NCI-H460 (cell line): ENCODE measurements at regions not wholly inside any gene's neighbourhood (a gene's known extent, or its start where the extent isn't known, plus 50 kb on each side); places are given as distances from the start of the nearest gene placed in this dataset.

Experiments
- DNase-seq: peaks from one replicate; pipeline ENCODE4 v3.0.0-alpha.2; 2016; ENCODE audit warnings: low read depth; ENCODE audit errors: extremely low read depth

DNA sequence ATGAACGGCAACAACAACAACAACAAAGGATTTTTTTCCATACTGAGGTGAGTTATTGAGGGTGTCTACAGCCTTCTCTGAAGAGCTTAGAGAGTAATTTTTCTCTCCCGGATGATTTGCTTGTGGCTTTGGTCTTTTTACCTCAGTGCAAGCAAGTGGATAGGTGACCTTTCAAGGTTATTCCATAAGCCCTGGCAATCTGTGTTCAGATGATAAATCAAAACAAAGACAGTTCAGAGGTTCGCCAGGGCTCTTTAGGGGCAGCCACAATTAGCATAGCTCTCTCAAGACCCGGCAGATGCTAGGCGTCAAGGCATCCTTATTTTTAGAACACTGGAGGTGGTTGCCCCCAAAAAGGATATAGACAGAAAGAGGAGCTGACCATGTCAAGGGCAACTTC lies 417.9 kb upstream of the C9orf72 start:
- DNase-seq = no peak

DNA sequence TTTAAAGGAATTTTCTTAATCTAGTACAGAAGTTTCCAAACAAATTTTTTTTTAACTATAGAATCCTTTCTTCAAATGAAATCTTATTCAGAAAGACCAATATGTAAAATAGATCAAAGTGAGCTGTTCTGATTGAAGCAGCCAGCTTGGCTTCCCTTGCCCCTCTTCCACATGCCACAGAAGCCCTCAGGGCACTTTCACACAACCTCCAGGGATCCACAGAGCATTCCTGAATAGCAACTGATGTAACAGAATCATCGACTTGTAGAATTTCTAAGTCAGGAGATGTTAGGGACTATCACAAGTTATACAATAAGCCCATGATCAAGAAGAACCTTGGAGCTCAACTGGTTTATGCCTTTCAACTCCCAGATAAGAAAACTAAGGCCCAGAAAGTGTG lies 427.8 kb upstream of the C9orf72 start:
- no peak for DNase-seq

GRCh38 chr9:28004900-28005299 lies 431.6 kb upstream of the C9orf72 start:
- DNase-seq = no peak

DNA sequence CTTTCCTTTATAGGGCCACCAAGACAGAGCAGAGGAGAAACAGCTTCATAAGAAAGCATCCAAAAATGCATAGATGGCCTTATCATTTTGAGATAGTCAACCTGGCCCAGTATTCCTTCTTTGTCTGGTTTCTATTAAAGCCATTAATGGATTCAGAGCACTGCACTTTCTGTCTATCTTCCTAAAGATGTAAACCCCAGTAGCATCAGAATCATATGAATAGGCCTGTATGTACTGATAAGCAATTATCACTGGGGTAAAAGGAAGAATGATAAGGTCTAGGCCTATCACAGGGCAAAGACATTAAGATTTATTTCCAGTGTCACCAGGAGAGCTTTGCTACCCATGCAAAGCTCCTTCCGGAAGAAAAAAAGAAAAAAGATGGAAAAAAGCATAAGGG lies 432.5 kb upstream of the C9orf72 start:
- no peak for DNase-seq

DNA sequence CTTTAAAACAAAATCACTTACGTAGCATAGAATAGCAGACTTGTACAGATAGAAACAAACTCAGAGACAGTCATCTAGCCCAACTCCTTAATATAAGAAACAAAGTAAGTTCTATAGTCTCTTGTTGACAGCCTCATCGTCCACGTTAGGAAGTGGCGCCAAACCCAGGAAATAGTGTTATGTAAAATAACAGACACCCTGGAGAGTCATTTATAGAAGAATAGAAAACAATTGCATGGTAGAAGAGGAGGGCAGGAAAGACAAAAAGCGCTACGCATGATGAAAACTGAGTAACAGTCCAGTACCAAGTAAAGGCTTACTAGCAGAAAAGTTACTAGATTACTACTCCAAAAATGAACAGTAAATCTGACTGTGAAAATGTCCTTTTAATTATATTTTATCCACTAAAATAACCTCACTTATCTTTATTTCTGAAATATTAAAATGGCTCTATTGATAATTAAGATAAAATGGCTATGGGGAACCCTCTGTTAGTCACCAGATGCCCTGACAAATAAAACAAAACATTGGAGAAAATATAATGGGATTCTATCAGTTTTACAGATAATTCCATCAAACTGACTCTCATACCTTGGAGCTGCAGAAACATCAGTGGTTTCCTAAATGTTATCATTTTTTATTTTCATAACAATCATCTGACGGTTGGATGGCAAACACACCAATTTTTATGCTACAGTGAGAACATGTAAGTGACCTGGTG lies 434.0 kb upstream of the C9orf72 start:
- no peak for DNase-seq

- DNase-seq = no peak
Measured at GRCh38 chr9:28014212-28014611, 440.9 kb upstream of the C9orf72 start.

- DNase-seq = no peak
Measured at GRCh38 chr9:28024676-28025075, 451.4 kb upstream of the C9orf72 start.

DNA sequence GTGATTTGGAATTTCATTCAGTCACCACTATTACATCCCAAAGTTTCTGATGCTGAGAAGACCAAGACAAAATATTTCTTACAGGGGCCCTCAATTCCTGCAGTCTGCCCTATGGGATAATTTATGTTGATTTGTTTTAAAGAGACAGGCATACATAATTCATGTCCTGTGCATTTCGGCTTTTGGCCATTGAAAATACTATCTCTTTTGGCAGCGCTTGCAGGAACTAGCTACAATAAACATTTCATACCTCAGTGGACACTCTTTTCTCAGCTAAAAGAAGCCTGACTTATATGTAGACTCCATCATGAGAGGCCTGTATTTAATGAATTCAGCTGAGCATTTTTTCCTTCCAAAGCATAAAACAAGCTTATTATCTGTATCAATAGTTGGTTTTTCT lies 451.9 kb upstream of the C9orf72 start:
- no peak for DNase-seq

DNA sequence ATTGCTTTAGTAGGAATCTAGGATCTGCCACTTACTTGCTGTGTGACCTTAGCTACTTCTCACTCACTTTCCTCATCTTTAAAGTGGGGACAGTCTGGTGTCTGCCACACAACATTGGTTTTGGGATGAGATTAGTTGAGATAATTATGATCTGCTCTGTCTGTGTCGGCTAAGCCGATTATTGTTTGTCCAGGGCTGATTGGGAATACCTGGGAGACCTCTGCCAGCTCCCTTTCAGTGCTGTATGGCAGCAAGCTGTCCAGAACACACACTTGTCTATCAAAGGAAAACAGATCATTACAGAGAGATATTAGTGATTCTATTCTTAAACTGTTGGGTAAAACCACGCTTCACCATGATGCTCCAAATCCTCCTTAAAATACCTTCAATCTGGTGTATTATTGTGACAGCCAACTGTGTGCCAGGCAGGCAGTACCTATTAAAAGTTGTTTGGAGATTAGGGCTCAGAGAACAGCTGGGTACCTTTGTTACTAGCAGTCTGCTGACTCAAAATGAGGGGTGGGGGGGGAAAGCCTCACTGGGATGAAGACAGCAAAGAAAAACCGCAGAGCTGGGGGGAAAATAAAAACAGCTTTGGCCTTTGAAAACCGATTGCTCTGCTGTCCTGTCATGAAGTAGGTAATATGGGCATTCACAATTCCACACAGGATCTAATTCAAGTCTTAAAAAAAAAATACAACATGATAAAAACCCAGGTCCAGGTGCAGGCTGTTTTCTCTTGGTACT lies 458.4 kb upstream of the C9orf72 start:
- DNase-seq = no peak

GRCh38 chr9:28032268-28032590 lies 458.9 kb upstream of the C9orf72 start:
- DNase-seq = no peak

DNA sequence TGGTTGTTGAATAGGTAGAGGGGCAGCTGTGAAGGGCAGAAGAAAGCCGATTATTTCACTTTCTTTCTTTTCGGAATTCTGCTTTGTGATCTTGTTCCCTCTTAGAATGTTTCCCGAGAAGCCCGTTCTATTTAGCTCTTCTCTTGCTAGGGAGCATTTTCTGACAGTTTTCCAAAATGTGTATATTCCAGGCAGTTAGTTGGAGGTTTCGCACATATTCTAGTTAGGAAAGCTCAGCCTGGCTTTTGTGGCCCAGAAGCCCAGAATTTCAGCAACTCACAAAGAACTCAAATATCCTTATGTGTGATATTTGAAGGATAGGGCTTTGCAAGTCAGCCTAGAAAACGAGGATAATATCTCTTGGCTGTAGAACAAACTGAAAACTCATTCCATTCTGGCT lies 461.0 kb upstream of the C9orf72 start:
- DNase-seq = no peak

DNA sequence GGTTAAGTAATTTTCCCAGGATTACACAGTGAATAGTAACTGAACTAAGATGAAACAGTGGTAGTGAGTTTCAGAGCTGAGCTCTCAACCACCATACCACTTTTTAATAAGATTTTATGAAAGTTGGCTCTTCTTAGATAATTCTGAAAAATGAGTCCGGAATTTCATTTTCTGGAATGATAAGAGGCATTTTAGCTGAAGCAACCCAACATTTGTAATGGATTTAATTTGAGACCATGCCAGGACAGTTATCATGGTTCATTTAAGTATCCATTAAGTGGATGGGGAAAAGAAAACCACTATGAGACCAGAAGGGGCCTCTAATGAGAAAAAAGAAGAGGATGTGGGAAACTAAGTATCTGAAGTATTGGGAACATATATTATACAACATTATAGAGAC lies 464.7 kb upstream of the C9orf72 start:
- DNase-seq = no peak

DNA sequence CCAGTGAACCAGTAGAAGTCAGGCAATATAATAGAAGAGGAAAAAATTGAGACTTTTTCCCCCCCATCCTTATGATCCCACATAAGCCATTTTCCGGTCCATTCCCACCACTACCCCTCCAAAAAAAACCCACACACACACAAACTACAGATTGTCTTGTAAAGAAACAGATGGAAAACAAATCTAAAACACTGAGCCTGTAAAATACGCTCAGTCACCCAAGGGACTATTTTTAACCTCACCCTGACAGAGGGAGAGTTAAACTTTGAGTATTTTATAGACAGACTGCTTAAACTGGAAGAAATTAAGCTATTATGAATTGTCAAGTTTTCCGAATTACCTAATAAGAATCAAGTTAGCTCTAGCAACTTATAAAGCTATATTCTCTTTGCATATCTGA lies 471.8 kb upstream of the C9orf72 start:
- no peak for DNase-seq

- no peak for DNase-seq
Measured at GRCh38 chr9:28050046-28050445, 476.8 kb upstream of the C9orf72 start.

DNA sequence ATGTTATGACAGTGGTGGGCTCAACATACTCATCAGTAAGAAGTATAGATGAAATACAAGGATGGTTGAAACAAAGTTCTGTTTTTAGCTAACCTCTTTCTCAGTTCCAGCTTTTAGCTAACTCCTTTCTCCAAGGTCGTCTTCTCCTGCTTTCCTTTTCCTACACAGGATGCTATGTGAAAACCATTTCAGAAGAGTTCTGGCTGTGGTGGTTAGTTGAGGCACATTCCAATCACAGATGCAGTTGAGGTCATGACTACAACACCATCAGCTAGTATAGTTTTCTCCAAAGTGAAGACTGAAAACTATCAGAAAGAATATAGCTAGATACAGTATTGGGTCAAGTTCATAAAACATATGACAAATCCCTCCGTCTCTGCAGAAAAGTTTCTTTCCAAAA lies 477.7 kb upstream of the C9orf72 start:
- DNase-seq = no peak

DNA sequence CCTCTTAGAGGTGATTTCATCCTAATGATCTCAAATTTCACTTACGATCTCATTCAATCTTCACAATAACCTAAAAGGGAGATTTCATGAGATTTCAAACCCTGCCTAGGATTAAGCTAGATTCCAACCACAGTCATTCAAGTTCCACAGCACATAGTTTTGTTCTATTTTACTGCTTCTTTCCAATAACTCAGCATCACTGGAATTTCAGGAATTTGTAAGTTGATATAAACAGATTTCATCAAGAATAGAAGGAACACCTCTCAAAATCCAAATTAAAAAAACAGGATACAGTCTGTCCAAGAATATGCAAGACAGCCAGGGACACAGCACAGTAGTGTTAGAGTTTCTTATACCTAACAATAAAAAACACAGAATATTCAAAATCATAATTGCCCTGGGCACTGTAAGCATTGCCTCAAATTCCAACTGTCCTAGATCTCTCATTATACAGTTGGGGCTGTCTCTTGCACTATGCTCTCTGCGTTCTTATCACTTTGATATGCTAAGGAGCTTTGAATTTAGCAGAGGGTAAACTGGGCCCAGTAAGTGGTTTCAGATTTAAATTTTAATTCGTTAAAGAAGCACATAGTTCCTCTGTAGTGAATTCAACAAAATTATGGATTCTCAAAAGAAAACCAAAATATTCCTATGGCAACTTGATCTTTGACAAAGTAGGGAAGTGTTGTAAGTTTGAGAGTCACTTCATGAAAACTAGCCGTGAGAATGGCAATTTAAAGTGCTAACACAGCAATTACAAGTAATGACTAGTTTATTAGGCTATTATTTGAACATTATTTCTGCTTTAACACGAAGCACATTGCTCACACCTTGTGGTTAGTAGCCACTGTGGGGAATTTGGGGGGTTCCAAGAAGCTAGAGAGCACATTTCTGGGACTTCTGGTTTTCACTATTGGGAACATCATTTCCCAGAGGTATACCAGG lies 478.6 kb upstream of the C9orf72 start:
- no peak for DNase-seq

DNA sequence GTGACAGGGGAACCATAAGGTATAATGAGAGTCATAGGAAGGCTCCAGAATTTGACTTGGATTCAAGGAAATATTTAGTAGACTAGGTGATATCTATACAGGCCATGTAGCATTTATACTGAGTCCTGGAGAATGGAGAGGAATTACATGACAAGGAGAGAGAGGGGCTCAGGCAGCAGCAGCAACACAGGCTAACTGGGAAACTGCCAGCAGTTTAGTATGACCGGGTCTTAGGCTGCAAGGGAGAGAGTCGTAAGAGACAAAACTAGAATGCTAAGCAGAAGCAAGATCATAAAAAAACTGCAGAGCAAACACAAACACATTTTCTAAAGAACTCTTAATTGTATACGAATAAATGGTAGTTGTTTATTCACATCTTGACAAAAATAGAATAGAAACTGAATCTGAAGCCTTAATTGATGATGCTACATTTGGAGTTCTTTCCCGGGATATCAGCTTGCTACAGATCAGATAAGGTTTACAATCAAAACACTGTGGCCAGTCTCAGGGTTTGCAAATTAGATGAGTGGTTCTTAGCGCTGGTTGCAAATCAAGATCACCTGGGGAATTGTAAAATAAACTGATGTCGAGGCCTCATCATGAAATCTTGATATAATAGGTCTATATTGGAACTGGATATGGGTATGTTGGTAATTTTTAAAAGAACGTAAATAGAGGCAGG lies 480.0 kb upstream of the C9orf72 start:
- no peak for DNase-seq

- DNase-seq = no peak
Measured at GRCh38 chr9:28056006-28056405, 482.7 kb upstream of the C9orf72 start.

DNA sequence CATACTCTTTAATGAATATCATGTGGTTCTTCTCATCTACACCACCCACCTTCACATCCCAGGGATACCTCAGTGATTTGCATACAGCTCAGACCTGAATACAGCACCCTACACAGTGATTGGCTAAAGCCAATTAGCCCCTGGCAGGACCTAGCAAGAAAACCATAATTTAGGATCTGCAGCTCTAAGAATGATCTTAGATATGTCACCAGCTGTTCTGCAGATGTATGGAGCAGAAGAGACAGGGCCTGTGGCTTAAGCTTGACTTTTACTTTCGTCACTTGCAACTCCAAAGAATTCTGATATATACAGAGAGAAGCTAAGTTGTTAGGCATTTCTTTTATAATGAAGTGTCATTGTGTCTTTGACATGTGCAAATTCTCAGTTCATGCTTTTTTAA lies 483.2 kb upstream of the C9orf72 start:
- no peak for DNase-seq

DNA sequence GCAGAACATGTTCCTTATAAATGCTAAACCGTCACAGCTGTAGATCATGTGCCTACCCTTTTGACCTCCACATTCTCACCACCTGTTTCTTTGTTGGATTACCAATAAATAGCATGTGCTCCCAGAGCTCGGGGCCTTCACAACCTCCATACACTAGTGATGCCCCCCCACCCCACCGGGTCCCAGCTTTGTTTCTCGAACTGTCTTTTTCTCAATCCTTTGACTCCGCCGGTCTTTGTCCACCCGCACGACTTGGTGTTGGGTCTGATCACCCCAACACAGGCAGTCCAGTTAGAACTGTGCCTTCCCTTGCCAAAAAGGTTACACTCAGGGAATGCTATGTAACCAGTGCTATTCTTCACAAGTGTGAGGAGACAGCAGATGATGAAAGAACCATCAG lies 485.9 kb upstream of the C9orf72 start:
- no peak for DNase-seq

DNA sequence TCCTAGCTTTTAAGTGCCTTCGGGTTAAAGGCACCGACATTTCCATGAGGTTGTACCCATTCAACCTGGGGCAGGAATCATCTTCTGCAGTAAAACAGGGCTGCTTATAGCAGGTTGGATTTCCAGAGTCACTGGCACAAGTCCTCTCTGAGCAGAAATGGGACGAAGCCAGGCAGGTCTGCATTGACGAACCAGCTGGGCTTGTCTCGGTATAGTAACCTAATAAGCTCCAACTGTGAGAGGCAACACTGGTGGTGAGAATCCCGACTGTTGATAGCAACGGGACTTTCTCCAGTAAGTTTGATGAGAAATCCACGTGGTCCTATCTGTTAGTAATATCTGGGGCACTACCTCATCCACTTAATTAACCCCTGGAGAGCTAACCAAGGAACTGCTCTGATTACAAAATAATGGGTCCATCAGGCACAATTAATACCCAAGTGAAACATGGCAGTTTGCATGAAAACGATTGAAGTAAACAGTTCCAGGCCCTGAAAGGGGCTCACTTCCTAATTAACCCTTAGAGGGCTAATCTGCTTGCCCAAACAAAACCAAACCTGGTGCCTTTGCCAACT lies 491.0 kb upstream of the C9orf72 start:
- no peak for DNase-seq
